ENCODE measurements at regions not wholly inside any gene's neighbourhood (a gene's known extent, or its start where the extent isn't known, plus 50 kb on each side); places are given as distances from the start of the nearest gene placed in this dataset.

DNA sequence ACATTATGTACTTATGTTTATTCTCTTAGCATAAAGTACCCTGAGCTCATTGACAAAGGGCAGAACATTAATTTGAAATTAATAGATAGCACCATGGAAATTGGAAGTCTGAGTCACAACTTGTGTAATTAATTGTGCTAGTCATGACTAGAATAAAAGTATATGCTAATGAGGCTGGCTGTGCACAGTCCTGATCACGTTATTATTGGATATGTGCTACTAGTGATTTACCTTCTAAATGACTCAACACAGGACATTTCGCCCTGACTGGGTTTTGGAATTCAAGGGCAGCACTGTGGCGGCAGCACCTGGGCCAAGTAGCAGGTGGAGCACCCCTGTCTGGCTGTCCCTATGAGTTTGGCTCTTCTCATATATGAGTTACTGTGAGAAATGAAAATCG, 341.8 kb downstream of the ICE1 start:
- no peaks in the 10 kb centered on the region for H3K9me3 ChIP-seq
- H3K4me1 ChIP-seq, result no peaks in the 10 kb centered on the region
- no peak for TF ChIP-seq CTCF (IDR thresholded peaks at IDR 0.05)
- FAIRE-seq (no peak), DNase-seq (no peak), ATAC-seq (no peak)
- 57 to 66% methylated on average over 4 of the region's 4 CpGs for WGBS, 2 donors
- no peak overlapping the region for H3K4me3 ChIP-seq
- H3K27ac ChIP-seq, result no peak overlapping the region
- H3K36me3 ChIP-seq, result no peaks in the 10 kb centered on the region
- intact Hi-C loops (cut with DNase I), result no loop called here
- H3K27me3 ChIP-seq, result no peaks in the 10 kb centered on the region

DNA sequence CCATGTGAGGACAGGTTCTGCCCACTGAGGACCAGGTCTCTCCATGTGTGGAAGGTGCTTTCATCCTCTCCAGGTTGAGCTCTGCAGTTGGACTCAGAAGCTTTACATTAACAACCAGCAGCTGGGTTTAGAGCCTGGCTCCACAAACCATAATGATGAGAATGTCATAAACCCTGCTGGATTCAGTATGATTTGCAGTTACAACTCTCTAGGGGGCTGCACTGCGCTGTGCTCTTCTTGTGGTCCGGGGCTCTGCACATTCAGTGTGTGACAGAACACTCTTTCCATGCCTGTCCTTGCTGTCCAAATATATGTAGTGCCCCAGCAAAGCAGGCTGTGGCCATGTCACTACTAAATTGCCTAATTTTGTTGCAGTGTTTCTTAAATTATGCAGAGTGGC, 334.3 kb downstream of the ICE1 start:
- H3K4me1 ChIP-seq, result no peaks in the 10 kb centered on the region
- H3K9me3 ChIP-seq, result no peaks in the 10 kb centered on the region
- no peak overlapping the region for H3K27ac ChIP-seq
- intact Hi-C loops (cut with DNase I), result no loop called here
- no peak for TF ChIP-seq CTCF (IDR thresholded peaks at IDR 0.05)
- no peaks in the 10 kb centered on the region for H3K27me3 ChIP-seq
- WGBS, 2 donors, result 58 to 74% methylated on average over 2 of the region's 2 CpGs
- DNase-seq, result no peak
- FAIRE-seq, result no peak
- ATAC-seq, result no peak
- no peak overlapping the region for H3K4me3 ChIP-seq
- no peaks in the 10 kb centered on the region for H3K36me3 ChIP-seq

GRCh38 chr5:5755888-5756287, 333.4 kb downstream of the ICE1 start:
- FAIRE-seq (no peak), DNase-seq (no peak), ATAC-seq (no peak)
- WGBS, 2 donors, result 58 to 59% methylated on average over 2 of the region's 2 CpGs
- Histone ChIP-seq H3K27me3 (no peaks in the 10 kb centered on the region), H3K4me3 (no peak overlapping the region), H3K36me3 (no peaks in the 10 kb centered on the region), H3K27ac (no peak overlapping the region), H3K4me1 (no peaks in the 10 kb centered on the region), H3K9me3 (no peaks in the 10 kb centered on the region)
- TF ChIP-seq CTCF (IDR thresholded peaks at IDR 0.05), result no peak
- intact Hi-C loops (cut with DNase I), result no loop called here

- Histone ChIP-seq H3K4me3 (no peak overlapping the region), H3K9me3 (no peaks in the 10 kb centered on the region), H3K36me3 (no peaks in the 10 kb centered on the region), H3K27ac (no peak overlapping the region), H3K4me1 (no peaks in the 10 kb centered on the region), H3K27me3 (peaks cover 0 to 4% (median 0%) of the 10 kb centered on the region in 4 donors)
- FAIRE-seq (no peak), ATAC-seq (no peak), DNase-seq (no peak)
- intact Hi-C loops (cut with DNase I), result no loop called here
- TF ChIP-seq CTCF (IDR thresholded peaks at IDR 0.05), result no peak
- 34 to 40% methylated on average over 2 of the region's 2 CpGs for WGBS, 2 donors
Observed at GRCh38 chr5:5752844-5753243, 330.4 kb downstream of the ICE1 start.

GRCh38 chr5:5751987-5752386, 329.5 kb downstream of the ICE1 start:
- intact Hi-C loops (cut with DNase I), result no loop called here
- no peaks in the 10 kb centered on the region for H3K4me1 ChIP-seq
- no peaks in the 10 kb centered on the region for H3K36me3 ChIP-seq
- FAIRE-seq (no peak), DNase-seq (no peak), ATAC-seq (no peak)
- no peaks in the 10 kb centered on the region for H3K9me3 ChIP-seq
- WGBS, 2 donors, result 49 to 54% methylated on average over 7 of the region's 7 CpGs
- no peak overlapping the region for H3K27ac ChIP-seq
- no peak for TF ChIP-seq CTCF (IDR thresholded peaks at IDR 0.05)
- peaks cover 0 to 4% (median 0%) of the 10 kb centered on the region in 4 donors for H3K27me3 ChIP-seq
- H3K4me3 ChIP-seq, result no peak overlapping the region
